ENCODE measurements at regions not wholly inside any gene's neighbourhood (a gene's known extent, or its start where the extent isn't known, plus 50 kb on each side); places are given as distances from the start of the nearest gene placed in this dataset.

DNA sequence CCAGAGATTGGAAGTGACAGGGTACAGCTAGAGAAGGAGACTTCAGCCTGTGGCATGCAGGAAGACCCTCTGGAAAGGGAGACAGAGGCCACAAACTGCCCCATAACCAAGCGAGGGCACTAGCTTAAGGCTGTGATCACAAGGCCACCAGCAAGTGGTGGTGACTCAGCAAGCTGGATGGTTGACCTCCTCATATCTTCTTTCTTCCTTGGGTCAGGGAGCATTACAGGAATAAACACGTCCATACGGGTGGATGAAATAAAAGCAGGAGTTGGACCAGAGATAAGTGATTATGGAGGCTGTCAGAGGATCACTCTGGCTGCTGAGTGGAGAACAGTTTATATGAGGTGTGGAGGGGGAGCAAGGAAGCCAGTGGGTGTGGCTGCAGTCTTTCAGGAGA, 234.6 kb upstream of the TAS2R1 start:
- TF ChIP-seq, protein P1, sequence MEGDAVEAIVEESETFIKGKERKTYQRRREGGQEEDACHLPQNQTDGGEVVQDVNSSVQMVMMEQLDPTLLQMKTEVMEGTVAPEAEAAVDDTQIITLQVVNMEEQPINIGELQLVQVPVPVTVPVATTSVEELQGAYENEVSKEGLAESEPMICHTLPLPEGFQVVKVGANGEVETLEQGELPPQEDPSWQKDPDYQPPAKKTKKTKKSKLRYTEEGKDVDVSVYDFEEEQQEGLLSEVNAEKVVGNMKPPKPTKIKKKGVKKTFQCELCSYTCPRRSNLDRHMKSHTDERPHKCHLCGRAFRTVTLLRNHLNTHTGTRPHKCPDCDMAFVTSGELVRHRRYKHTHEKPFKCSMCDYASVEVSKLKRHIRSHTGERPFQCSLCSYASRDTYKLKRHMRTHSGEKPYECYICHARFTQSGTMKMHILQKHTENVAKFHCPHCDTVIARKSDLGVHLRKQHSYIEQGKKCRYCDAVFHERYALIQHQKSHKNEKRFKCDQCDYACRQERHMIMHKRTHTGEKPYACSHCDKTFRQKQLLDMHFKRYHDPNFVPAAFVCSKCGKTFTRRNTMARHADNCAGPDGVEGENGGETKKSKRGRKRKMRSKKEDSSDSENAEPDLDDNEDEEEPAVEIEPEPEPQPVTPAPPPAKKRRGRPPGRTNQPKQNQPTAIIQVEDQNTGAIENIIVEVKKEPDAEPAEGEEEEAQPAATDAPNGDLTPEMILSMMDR (IDR thresholded peaks at IDR 0.05): no peak
- no peak for TF ChIP-seq POLR2A (IDR thresholded peaks at IDR 0.05)

All from uterus (tissue), 2 donors.